DND-41 (cell line): ENCODE measurements at regions not wholly inside any gene's neighbourhood (a gene's known extent, or its start where the extent isn't known, plus 50 kb on each side); places are given as distances from the start of the nearest gene placed in this dataset.

Experiments used
- CTCF ChIP-seq: IDR thresholded peaks from 2 replicates; pipeline ENCODE4 v1.5.1; 2012; ENCODE audit warnings: borderline replicate concordance, low read length, moderate library complexity, mild to moderate bottlenecking; ENCODE audit not compliant: poor library complexity, severe bottlenecking; ENCODE audit errors: extremely low read depth
- EZH2 ChIP-seq: IDR thresholded peaks from 3 replicates; pipeline ENCODE4 v1.6.1; 2012; ENCODE audit warnings: borderline replicate concordance, low read depth, mild to moderate bottlenecking, moderate library complexity, low read length, inconsistent platforms; ENCODE audit not compliant: severe bottlenecking

GRCh38 chr13:39804332-39805210 is 149.1 kb downstream of the COG6 start:
- TF ChIP-seq CTCF, result no peak
- no peak for TF ChIP-seq EZH2
